Activated CD4-positive, alpha-beta T cell treated with anti-CD3 and anti-CD28 coated beads, Interleukin-2, amount 10 ng/mL, durations not matched to agents 24 days and 14 days (primary cell): ENCODE measurements at regions not wholly inside any gene's neighbourhood (a gene's known extent, or its start where the extent isn't known, plus 50 kb on each side); places are given as distances from the start of the nearest gene placed in this dataset.

Experiments used
- DNase-seq: peaks from one replicate; pipeline ENCODE4 v3.0.0; 2022
- H3K27ac Mint-ChIP-seq: one replicate; pipeline ENCODE4 v1.8.0; 2022; ENCODE audit warnings: mild to moderate bottlenecking, mixed read lengths
- H3K27me3 Mint-ChIP-seq: one replicate; pipeline ENCODE4 v1.8.0; 2022; ENCODE audit warnings: mixed read lengths
- H3K36me3 Mint-ChIP-seq: one replicate; pipeline ENCODE4 v1.8.0; 2022; ENCODE audit warnings: low read depth, mild to moderate bottlenecking, mixed read lengths
- H3K4me1 Mint-ChIP-seq: one replicate; pipeline ENCODE4 v1.8.0; 2021; ENCODE audit warnings: mixed read lengths
- H3K4me3 Mint-ChIP-seq: one replicate; pipeline ENCODE4 v1.8.0; 2022; ENCODE audit warnings: mild to moderate bottlenecking, moderate library complexity, mixed read lengths
- H3K9me3 Mint-ChIP-seq: one replicate; pipeline ENCODE4 v1.8.0; 2021; ENCODE audit warnings: mixed read lengths
- intact Hi-C: fragments of 100-400 bp; cut with micrococcal nuclease; formaldehyde crosslinking; loops from one replicate; pipeline ENCODE4 v1.15.1; 2023

- intact Hi-C loops, result no loop called here
- Mint-ChIP-seq H3K4me3 (no peak overlapping the region), H3K4me1 (no peaks in the 10 kb centered on the region), H3K27me3 (no peaks in the 10 kb centered on the region), H3K9me3 (peaks cover 4% of the 10 kb centered on the region), H3K36me3 (no peaks in the 10 kb centered on the region), H3K27ac (no peak overlapping the region)
- DNase-seq, result no peak
These were observed 270.4 kb upstream of the RTL1 start for GRCh38 chr14:101173698-101174521.

DNA sequence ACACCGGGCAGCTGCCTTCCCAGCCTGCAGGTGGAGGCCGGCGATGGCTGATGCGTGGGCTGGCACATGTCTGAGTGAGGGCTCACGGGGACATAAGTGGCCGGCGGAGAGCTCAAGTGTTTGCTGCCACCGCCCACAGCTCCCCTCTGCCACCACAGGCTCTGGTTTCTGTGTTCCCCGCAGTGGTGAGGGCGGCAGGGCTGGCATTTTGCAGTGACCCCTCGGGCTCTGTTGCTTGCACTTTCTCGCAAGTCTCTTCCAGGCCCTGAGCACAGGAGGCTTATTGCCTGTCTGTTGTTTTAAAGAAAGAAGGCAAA, 271.0 kb upstream of the RTL1 start:
- intact Hi-C loops, result no loop called here
- H3K4me3 Mint-ChIP-seq, result no peak overlapping the region
- no peaks in the 10 kb centered on the region for H3K27me3 Mint-ChIP-seq
- no peak overlapping the region for H3K27ac Mint-ChIP-seq
- no peaks in the 10 kb centered on the region for H3K4me1 Mint-ChIP-seq
- H3K9me3 Mint-ChIP-seq, result peaks cover 4% of the 10 kb centered on the region
- no peaks in the 10 kb centered on the region for H3K36me3 Mint-ChIP-seq
- no peak for DNase-seq

GRCh38 chr14:101174980-101175606, 271.6 kb upstream of the RTL1 start:
- intact Hi-C loops, result no loop called here
- Mint-ChIP-seq H3K4me3 (no peak overlapping the region), H3K4me1 (no peaks in the 10 kb centered on the region), H3K27me3 (no peaks in the 10 kb centered on the region), H3K9me3 (peaks cover 4% of the 10 kb centered on the region), H3K36me3 (no peaks in the 10 kb centered on the region), H3K27ac (no peak overlapping the region)
- DNase-seq, result no peak

GRCh38 chr14:101175731-101176534, 272.4 kb upstream of the RTL1 start:
- Mint-ChIP-seq H3K36me3 (no peaks in the 10 kb centered on the region), H3K4me3 (no peak overlapping the region), H3K9me3 (peaks cover 4% of the 10 kb centered on the region), H3K27ac (no peak overlapping the region), H3K4me1 (no peaks in the 10 kb centered on the region), H3K27me3 (no peaks in the 10 kb centered on the region)
- no peak for DNase-seq
- intact Hi-C loops, result no loop called here

DNA sequence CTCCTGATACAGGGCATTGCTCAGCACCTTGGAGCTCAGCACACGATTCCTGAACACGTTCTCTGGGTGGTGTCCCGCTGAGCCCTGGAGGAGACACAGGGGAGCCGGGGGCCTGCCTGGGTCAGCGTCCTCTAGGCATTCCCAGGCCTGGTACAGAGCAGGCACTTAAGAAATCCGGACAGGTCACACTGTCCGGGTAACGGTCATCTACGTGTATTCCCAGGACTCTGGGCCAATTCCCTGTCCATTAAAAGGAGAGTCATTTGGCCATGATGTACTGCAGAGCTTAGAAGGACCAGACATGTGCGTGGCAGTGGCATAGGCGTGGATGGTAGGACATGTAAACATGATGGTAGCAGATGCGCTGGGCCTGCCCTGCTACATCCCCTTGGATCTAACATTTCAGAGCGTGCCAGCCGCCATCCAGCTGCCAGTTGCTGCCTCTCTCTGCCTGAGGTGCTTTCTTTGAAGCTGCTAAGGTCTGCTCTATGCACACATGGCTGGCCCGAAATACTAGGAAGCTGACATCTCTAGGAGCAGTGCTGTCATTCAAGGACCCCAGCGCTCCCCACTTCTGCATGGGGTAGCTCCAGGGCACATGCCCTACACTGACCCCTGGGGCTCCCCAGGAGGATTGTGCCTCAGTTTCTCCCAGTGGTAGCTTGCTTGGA, 273.1 kb upstream of the RTL1 start:
- no peaks in the 10 kb centered on the region for H3K27me3 Mint-ChIP-seq
- H3K36me3 Mint-ChIP-seq, result no peaks in the 10 kb centered on the region
- DNase-seq, result no peak
- H3K4me3 Mint-ChIP-seq, result no peak overlapping the region
- intact Hi-C loops, result no loop called here
- no peak overlapping the region for H3K27ac Mint-ChIP-seq
- no peaks in the 10 kb centered on the region for H3K9me3 Mint-ChIP-seq
- no peaks in the 10 kb centered on the region for H3K4me1 Mint-ChIP-seq

DNA sequence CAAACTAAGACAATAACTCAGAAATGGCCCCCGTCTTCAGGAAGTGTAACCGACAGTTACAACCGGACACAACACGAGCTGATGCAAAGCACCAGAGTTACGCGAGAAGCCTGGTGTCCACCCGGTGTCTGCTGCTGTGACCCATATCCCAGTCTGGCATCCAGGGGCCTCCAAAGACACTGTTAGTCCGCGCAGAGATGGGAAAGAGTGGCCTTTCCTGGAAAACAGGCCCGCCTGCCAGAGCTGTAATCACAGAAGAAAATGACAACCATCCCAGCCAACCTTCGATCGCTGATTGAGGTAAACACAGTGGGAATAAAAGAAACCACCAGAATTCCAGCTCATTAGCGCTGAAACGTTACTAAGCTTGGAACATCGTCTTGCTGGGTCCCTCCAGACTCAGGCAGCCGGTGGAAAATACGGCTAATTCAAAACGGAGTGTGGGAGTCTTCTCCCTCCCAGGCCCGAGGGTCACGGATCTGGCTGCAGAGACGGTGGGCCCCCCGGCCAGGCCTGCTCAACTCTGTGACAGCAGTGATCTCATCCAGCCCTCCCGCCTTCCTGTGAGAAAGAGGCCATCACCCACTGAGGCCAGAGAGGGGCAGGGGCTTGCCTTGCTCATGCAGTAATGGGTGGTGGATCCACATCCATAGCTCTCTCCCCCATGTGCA, 273.9 kb upstream of the RTL1 start:
- Mint-ChIP-seq H3K4me1 (no peaks in the 10 kb centered on the region), H3K27me3 (no peaks in the 10 kb centered on the region), H3K27ac (no peak overlapping the region), H3K4me3 (no peak overlapping the region), H3K36me3 (no peaks in the 10 kb centered on the region), H3K9me3 (no peaks in the 10 kb centered on the region)
- intact Hi-C loops, result no loop called here
- no peak for DNase-seq

GRCh38 chr14:101178184-101179072, 274.9 kb upstream of the RTL1 start:
- intact Hi-C loops, result no loop called here
- Mint-ChIP-seq H3K36me3 (no peaks in the 10 kb centered on the region), H3K9me3 (no peaks in the 10 kb centered on the region), H3K27me3 (no peaks in the 10 kb centered on the region), H3K27ac (no peak overlapping the region), H3K4me1 (no peaks in the 10 kb centered on the region), H3K4me3 (no peak overlapping the region)
- DNase-seq, result no peak

DNA sequence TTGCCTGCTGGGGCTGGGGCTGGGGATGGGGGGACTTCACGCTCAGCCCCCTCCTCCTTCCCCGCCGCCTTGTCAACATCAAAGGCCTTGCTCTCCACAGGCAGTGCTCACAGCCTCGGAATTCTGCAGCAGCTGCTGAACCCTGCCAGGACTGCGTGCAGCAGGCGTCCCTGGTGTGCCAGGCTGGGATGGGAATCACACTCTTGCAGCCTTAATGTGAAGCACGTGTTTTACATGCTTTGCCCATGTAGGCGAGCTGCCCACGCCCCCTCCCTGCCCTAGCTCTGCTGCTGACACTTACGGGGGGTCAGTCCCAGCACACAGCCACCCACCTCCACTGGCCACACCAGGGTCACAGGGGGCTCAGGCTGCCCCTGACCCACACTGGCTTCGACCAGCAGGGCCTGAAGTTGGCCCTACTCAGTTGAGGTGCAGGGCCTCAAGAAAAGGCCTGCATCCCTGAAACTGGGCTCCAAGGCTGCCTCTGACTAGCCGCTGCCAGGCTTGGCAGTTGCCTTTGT, 276.2 kb upstream of the RTL1 start:
- H3K9me3 Mint-ChIP-seq, result no peaks in the 10 kb centered on the region
- no peaks in the 10 kb centered on the region for H3K36me3 Mint-ChIP-seq
- DNase-seq, result no peak
- no peaks in the 10 kb centered on the region for H3K27me3 Mint-ChIP-seq
- H3K4me3 Mint-ChIP-seq, result no peak overlapping the region
- intact Hi-C loops, result no loop called here
- H3K4me1 Mint-ChIP-seq, result no peaks in the 10 kb centered on the region
- H3K27ac Mint-ChIP-seq, result no peak overlapping the region

GRCh38 chr14:101181446-101182313, 278.2 kb upstream of the RTL1 start:
- Mint-ChIP-seq H3K9me3 (no peaks in the 10 kb centered on the region), H3K4me1 (no peaks in the 10 kb centered on the region), H3K36me3 (no peaks in the 10 kb centered on the region), H3K27me3 (no peaks in the 10 kb centered on the region), H3K27ac (no peak overlapping the region), H3K4me3 (no peak overlapping the region)
- no peak for DNase-seq
- intact Hi-C loops, result no loop called here

DNA sequence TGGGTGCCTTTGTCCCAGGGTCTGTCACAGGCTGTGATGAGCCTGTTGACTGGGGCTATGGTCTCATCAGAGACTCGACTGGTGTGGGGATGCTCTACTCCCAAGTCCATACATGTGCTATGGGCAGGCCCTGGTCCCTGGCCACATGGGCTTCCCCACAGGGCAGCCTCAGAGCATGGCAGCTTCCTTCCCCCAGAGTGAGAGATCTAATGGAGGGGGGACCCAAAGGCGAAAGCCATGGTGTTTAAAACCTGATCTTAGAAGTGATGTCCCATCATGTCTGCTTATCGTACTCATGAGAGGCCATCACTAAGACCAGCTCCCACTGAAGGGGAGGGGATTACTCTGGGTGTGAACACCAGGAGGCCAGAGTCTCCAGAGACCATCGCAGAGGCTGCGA, 279.0 kb upstream of the RTL1 start:
- Mint-ChIP-seq H3K4me3 (no peak overlapping the region), H3K27me3 (no peaks in the 10 kb centered on the region), H3K9me3 (no peaks in the 10 kb centered on the region), H3K36me3 (no peaks in the 10 kb centered on the region), H3K4me1 (no peaks in the 10 kb centered on the region), H3K27ac (no peak overlapping the region)
- DNase-seq, result no peak
- intact Hi-C loops, result no loop called here

- Mint-ChIP-seq H3K4me1 (no peaks in the 10 kb centered on the region), H3K4me3 (no peak overlapping the region), H3K27me3 (no peaks in the 10 kb centered on the region), H3K9me3 (no peaks in the 10 kb centered on the region), H3K36me3 (no peaks in the 10 kb centered on the region), H3K27ac (no peak overlapping the region)
- intact Hi-C loops, result no loop called here
- no peak for DNase-seq
These were observed 280.0 kb upstream of the RTL1 start for GRCh38 chr14:101183376-101184103.

GRCh38 chr14:101184104-101184455, 280.6 kb upstream of the RTL1 start:
- intact Hi-C loops, result no loop called here
- Mint-ChIP-seq H3K36me3 (no peaks in the 10 kb centered on the region), H3K4me3 (no peak overlapping the region), H3K4me1 (no peaks in the 10 kb centered on the region), H3K27me3 (no peaks in the 10 kb centered on the region), H3K27ac (no peak overlapping the region), H3K9me3 (no peaks in the 10 kb centered on the region)
- no peak for DNase-seq
